WTC11 (cell line): ENCODE measurements at regions not wholly inside any gene's neighbourhood (a gene's known extent, or its start where the extent isn't known, plus 50 kb on each side); places are given as distances from the start of the nearest gene placed in this dataset.
"Not testable (repeated sequence)": the region's sequence is repeated elsewhere in the genome, so short reads cannot be mapped to it uniquely, and the experiment has no call there.

Experiments used
- ATAC-seq: fragments of 200-7000 bp; cut with Tn5 transposase; 2 replicates; pipeline ENCODE4 v1.10.0; 2021; ENCODE audit warnings: mild to moderate bottlenecking, moderate library complexity
- CTCF ChIA-PET: fragments of 300-600 bp; sonication (Branson Sonifier 250); formaldehyde crosslinking; loops from one replicate; lab custom pipeline; 2021; ENCODE audit warnings: antibody characterized with exemption; lab: Charles Lee
- POLR2A ChIA-PET: fragments of 350-600 bp; sonication (Branson Sonifier 250); formaldehyde crosslinking; loops from one replicate; lab custom pipeline; 2021; ENCODE audit warnings: antibody characterized with exemption; lab: Charles Lee
- DNase-seq: peaks from one replicate; pipeline ENCODE4 v3.0.0; 2021; ENCODE audit warnings: low spot score
- H3K27ac Mint-ChIP-seq: 2 replicates; pipeline ENCODE4 v1.8.0; 2021; ENCODE audit warnings: mixed read lengths
- H3K27me3 Mint-ChIP-seq: 2 replicates; pipeline ENCODE4 v1.8.0; 2021; ENCODE audit warnings: low read depth, mild to moderate bottlenecking, moderate library complexity, mixed read lengths
- H3K36me3 Mint-ChIP-seq: 2 replicates; pipeline ENCODE4 v1.8.0; 2021; ENCODE audit warnings: mixed read lengths
- H3K4me1 Mint-ChIP-seq: 2 replicates; pipeline ENCODE4 v1.8.0; 2022; ENCODE audit warnings: mixed read lengths
- H3K4me3 Mint-ChIP-seq: 2 replicates; pipeline ENCODE4 v1.8.0; 2021; ENCODE audit warnings: mild to moderate bottlenecking, moderate library complexity, mixed read lengths
- H3K9me3 Mint-ChIP-seq: 2 replicates; pipeline ENCODE4 v1.8.0; 2021; ENCODE audit warnings: mixed read lengths
- KAT7 ChIP-seq: sonication (generic); formaldehyde crosslinking; IDR thresholded peaks from 2 replicates; pipeline ENCODE4 v1.8.1; 2023; ENCODE audit warnings: missing genetic modification reagents, mild to moderate bottlenecking, borderline replicate concordance
- MYBL2 ChIP-seq: sonication (generic); formaldehyde crosslinking; IDR thresholded peaks from 2 replicates; pipeline ENCODE4 v1.8.1; 2023; ENCODE audit warnings: mild to moderate bottlenecking, moderate library complexity, missing genetic modification reagents
- SMAD3 ChIP-seq: sonication (generic); formaldehyde crosslinking; IDR thresholded peaks from 2 replicates; pipeline ENCODE4 v1.8.0; 2022; ENCODE audit warnings: missing genetic modification reagents, mild to moderate bottlenecking, borderline replicate concordance
- TEAD1 ChIP-seq: sonication (generic); formaldehyde crosslinking; IDR thresholded peaks from 2 replicates; pipeline ENCODE4 v1.8.0; 2022; ENCODE audit warnings: mild to moderate bottlenecking, missing genetic modification reagents
- TEAD4 ChIP-seq: sonication (generic); formaldehyde crosslinking; IDR thresholded peaks from 2 replicates; pipeline ENCODE4 v1.8.0; 2022; ENCODE audit warnings: mild to moderate bottlenecking, missing genetic modification reagents
- ZNF396 ChIP-seq: fragments of 250-450 bp; sonication (Bioruptor Pico); IDR thresholded peaks from 2 replicates; pipeline ENCODE4 v1.8.0; 2021; ENCODE audit warnings: mild to moderate bottlenecking, moderate library complexity, borderline replicate concordance
- ZNF416 ChIP-seq: fragments of 250-450 bp; sonication (Bioruptor Pico); IDR thresholded peaks from 2 replicates; pipeline ENCODE4 v1.9.0; 2021; ENCODE audit warnings: mild to moderate bottlenecking, inconsistent platforms
- ZNF423 ChIP-seq: fragments of 250-450 bp; sonication (Bioruptor Pico); IDR thresholded peaks from 2 replicates; pipeline ENCODE4 v2.1.2; 2022; ENCODE audit warnings: mild to moderate bottlenecking, moderate library complexity
- TF ChIP-seq, protein P1 (sequence below): sonication (generic); formaldehyde crosslinking; IDR thresholded peaks from 2 replicates; pipeline ENCODE4 v1.8.0; 2022; ENCODE audit warnings: mild to moderate bottlenecking, missing genetic modification reagents
- TF ChIP-seq, protein P2 (sequence below): sonication (generic); formaldehyde crosslinking; IDR thresholded peaks from 2 replicates; pipeline ENCODE4 v1.8.0; 2023; ENCODE audit warnings: missing genetic modification reagents
- TF ChIP-seq, protein P3 (sequence below): fragments of 250-450 bp; sonication (Bioruptor Pico); IDR thresholded peaks from 2 replicates; pipeline ENCODE4 v1.9.0; 2021; ENCODE audit warnings: moderate library complexity, mild to moderate bottlenecking, inconsistent platforms, borderline replicate concordance
- TF ChIP-seq, protein P4 (sequence below): sonication (generic); formaldehyde crosslinking; IDR thresholded peaks from 2 replicates; pipeline ENCODE4 v1.8.1; 2022; ENCODE audit warnings: mild to moderate bottlenecking, missing genetic modification reagents, moderate library complexity, borderline replicate concordance
- TF ChIP-seq, protein P5 (sequence below): fragments of 250-450 bp; sonication (Bioruptor Pico); IDR thresholded peaks from 2 replicates; pipeline ENCODE4 v1.9.0; 2021; ENCODE audit warnings: mild to moderate bottlenecking, borderline replicate concordance
- TF ChIP-seq, protein P6 (sequence below): sonication (generic); formaldehyde crosslinking; IDR thresholded peaks from 2 replicates; pipeline ENCODE4 v1.8.1; 2023; ENCODE audit warnings: mild to moderate bottlenecking, missing genetic modification reagents
- TF ChIP-seq, protein P7 (sequence below): sonication (generic); formaldehyde crosslinking; IDR thresholded peaks from 2 replicates; pipeline ENCODE4 v1.8.0; 2022; ENCODE audit warnings: mild to moderate bottlenecking, missing genetic modification reagents

DNA sequence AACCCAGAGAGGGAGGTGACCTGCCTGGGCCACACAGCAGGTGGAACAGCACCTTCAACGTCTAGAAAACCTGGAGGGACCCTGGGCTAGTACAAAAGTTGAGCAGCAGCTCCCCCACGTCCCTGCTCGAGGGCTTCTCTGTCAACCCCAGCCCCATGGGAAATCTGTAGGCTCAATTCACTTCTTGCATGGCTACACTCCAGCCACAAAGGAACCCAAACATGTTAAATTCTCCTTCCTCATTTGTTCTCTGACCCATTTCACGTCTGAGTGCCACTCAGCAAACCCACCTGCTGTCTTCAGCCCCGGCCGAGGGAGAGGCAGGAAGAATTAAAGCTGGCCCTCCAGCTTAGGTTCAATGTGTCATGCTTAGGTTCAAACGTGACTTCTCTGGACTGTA, 418.5 kb downstream of the MIAT start (continued):
- TF ChIP-seq, protein P1, sequence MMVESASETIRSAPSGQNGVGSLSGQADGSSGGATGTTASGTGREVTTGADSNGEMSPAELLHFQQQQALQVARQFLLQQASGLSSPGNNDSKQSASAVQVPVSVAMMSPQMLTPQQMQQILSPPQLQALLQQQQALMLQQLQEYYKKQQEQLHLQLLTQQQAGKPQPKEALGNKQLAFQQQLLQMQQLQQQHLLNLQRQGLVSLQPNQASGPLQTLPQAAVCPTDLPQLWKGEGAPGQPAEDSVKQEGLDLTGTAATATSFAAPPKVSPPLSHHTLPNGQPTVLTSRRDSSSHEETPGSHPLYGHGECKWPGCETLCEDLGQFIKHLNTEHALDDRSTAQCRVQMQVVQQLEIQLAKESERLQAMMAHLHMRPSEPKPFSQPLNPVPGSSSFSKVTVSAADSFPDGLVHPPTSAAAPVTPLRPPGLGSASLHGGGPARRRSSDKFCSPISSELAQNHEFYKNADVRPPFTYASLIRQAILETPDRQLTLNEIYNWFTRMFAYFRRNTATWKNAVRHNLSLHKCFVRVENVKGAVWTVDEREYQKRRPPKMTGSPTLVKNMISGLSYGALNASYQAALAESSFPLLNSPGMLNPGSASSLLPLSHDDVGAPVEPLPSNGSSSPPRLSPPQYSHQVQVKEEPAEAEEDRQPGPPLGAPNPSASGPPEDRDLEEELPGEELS, result no peak
- TF ChIP-seq ZNF423 (CRISPR knock-in tag), result no peak
- TF ChIP-seq, protein P2, sequence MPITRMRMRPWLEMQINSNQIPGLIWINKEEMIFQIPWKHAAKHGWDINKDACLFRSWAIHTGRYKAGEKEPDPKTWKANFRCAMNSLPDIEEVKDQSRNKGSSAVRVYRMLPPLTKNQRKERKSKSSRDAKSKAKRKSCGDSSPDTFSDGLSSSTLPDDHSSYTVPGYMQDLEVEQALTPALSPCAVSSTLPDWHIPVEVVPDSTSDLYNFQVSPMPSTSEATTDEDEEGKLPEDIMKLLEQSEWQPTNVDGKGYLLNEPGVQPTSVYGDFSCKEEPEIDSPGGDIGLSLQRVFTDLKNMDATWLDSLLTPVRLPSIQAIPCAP (CRISPR knock-in tag), result no peak
- TF ChIP-seq TEAD4, result no peak
- TF ChIP-seq, protein P3, sequence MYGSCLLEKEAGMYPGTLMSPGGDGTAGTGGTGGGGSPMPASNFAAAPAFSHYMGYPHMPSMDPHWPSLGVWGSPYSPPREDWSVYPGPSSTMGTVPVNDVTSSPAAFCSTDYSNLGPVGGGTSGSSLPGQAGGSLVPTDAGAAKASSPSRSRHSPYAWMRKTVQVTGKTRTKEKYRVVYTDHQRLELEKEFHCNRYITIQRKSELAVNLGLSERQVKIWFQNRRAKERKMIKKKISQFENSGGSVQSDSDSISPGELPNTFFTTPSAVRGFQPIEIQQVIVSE (CRISPR knock-in tag), result no peak
- no peak for TF ChIP-seq MYBL2 (CRISPR knock-in tag)
- TF ChIP-seq, protein P4, sequence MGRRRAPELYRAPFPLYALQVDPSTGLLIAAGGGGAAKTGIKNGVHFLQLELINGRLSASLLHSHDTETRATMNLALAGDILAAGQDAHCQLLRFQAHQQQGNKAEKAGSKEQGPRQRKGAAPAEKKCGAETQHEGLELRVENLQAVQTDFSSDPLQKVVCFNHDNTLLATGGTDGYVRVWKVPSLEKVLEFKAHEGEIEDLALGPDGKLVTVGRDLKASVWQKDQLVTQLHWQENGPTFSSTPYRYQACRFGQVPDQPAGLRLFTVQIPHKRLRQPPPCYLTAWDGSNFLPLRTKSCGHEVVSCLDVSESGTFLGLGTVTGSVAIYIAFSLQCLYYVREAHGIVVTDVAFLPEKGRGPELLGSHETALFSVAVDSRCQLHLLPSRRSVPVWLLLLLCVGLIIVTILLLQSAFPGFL (CRISPR knock-in tag), result no peak
- TF ChIP-seq, protein P5, sequence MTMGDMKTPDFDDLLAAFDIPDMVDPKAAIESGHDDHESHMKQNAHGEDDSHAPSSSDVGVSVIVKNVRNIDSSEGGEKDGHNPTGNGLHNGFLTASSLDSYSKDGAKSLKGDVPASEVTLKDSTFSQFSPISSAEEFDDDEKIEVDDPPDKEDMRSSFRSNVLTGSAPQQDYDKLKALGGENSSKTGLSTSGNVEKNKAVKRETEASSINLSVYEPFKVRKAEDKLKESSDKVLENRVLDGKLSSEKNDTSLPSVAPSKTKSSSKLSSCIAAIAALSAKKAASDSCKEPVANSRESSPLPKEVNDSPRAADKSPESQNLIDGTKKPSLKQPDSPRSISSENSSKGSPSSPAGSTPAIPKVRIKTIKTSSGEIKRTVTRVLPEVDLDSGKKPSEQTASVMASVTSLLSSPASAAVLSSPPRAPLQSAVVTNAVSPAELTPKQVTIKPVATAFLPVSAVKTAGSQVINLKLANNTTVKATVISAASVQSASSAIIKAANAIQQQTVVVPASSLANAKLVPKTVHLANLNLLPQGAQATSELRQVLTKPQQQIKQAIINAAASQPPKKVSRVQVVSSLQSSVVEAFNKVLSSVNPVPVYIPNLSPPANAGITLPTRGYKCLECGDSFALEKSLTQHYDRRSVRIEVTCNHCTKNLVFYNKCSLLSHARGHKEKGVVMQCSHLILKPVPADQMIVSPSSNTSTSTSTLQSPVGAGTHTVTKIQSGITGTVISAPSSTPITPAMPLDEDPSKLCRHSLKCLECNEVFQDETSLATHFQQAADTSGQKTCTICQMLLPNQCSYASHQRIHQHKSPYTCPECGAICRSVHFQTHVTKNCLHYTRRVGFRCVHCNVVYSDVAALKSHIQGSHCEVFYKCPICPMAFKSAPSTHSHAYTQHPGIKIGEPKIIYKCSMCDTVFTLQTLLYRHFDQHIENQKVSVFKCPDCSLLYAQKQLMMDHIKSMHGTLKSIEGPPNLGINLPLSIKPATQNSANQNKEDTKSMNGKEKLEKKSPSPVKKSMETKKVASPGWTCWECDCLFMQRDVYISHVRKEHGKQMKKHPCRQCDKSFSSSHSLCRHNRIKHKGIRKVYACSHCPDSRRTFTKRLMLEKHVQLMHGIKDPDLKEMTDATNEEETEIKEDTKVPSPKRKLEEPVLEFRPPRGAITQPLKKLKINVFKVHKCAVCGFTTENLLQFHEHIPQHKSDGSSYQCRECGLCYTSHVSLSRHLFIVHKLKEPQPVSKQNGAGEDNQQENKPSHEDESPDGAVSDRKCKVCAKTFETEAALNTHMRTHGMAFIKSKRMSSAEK, result no peak
- TF ChIP-seq KAT7 (CRISPR knock-in tag), result no peak

DNA sequence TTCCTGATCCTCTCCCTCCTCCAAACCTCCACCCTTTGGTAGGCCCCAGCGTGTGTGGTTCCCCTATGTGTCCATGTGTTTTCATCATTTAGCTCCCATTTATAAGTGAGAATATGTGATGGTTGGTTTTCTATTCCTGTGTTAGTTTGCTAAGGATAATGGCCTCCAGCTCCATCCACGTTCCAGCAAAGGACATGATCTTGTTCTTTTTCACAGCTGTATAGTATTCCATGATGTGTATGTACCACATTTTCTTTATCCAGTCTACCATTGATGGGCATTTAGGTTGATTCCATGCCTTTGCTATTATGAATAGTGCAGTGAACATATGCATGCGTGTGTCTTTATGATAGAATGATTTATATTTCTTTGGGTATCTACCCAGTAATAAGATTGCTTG, 420.7 kb downstream of the MIAT start:
- H3K4me3 Mint-ChIP-seq, DNase-seq, H3K4me1 Mint-ChIP-seq, H3K36me3 Mint-ChIP-seq, H3K9me3 Mint-ChIP-seq, POLR2A ChIA-PET, ATAC-seq, H3K27ac Mint-ChIP-seq: not testable (repeated sequence)
- peaks cover 13% of the 10 kb centered on the region for H3K27me3 Mint-ChIP-seq
- CTCF ChIA-PET, result interaction anchor here (1.3 kb wide), 1 partner anchor 11 kb away, joined by 3 read pairs; no protein-coding TSS in a partner anchor

DNA sequence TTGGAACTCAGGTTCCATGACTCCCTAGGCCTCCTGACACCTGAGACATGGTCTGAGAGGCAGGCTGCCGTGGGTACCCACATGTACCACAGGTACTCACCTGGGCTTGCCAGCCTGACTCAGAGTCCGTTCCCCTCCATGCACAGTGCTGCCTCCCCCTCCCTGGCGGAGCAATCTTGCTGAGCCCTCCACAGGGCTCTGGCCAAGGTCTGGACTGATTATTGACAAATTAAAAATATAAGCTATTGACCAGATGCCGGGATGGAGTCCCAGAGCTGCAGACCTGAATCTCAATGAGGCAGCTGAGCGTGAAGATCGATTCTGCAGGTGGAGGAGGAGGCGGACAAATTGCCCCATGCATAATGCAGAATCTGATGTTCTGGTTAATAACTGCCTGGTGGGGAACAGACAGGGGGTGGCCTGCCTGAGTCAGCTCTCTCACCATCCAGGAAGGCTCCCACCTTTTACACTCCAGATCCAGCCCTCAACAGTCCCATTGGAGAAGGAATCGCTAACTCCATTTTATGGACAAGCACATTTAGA, 422.7 kb downstream of the MIAT start:
- H3K9me3 Mint-ChIP-seq, result peaks cover 4% of the 10 kb centered on the region
- no peak for TF ChIP-seq ZNF396
- TF ChIP-seq, all 79 proteins: peak for 0
- Mint-ChIP-seq H3K4me1 (peaks cover 7% of the 10 kb centered on the region), H3K27me3 (peaks cover 7% of the 10 kb centered on the region), H3K4me3 (no peak overlapping the region), H3K36me3 (no peaks in the 10 kb centered on the region), H3K27ac (no peak overlapping the region)
- POLR2A ChIA-PET, result no interaction called here
- ATAC-seq, result no peak
- DNase-seq, result no peak
- CTCF ChIA-PET, result interaction anchor here (1.0 kb wide), 1 partner anchor 48 kb away, joined by 4 read pairs; no protein-coding TSS in a partner anchor

DNA sequence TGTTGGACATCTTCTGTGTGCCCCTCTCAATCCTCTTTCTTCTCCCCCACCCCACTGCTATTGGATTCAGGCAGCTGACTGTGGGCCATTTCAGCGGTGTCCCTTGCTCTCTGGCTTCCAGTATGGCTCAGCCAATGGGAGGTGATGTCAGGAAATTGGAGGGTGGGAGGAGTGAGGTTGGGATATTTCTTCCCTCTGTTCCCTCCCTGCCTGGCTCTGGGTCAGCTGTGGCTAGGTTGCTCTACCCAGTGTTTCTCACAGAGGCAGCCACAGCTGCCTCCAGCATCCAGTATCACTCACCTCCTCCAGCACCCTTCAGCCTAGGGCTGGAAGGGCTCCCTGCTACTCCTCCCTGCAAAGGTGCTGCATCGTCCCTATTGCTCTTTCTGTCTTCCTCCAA, 423.5 kb downstream of the MIAT start:
- Mint-ChIP-seq H3K4me3 (no peak overlapping the region), H3K36me3 (no peaks in the 10 kb centered on the region), H3K27me3 (peaks cover 7% of the 10 kb centered on the region), H3K4me1 (peaks cover 15% of the 10 kb centered on the region), H3K9me3 (peaks cover 4% of the 10 kb centered on the region), H3K27ac (no peak overlapping the region)
- ChIA-PET CTCF (interaction anchor here (1.0 kb wide), 1 partner anchor 49 kb away, joined by 4 read pairs; no protein-coding TSS in a partner anchor), POLR2A (no interaction called here)
- no peak for DNase-seq
- peak; percentile 34; the same call in 1 of the 2 replicates for ATAC-seq
- TF ChIP-seq SMAD3 (no peak), TEAD4 (no peak), ZNF416 (CRISPR knock-in tag) (no peak), TEAD1 (CRISPR knock-in tag) (no peak)
- TF ChIP-seq, protein P6, sequence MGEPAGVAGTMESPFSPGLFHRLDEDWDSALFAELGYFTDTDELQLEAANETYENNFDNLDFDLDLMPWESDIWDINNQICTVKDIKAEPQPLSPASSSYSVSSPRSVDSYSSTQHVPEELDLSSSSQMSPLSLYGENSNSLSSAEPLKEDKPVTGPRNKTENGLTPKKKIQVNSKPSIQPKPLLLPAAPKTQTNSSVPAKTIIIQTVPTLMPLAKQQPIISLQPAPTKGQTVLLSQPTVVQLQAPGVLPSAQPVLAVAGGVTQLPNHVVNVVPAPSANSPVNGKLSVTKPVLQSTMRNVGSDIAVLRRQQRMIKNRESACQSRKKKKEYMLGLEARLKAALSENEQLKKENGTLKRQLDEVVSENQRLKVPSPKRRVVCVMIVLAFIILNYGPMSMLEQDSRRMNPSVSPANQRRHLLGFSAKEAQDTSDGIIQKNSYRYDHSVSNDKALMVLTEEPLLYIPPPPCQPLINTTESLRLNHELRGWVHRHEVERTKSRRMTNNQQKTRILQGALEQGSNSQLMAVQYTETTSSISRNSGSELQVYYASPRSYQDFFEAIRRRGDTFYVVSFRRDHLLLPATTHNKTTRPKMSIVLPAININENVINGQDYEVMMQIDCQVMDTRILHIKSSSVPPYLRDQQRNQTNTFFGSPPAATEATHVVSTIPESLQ (CRISPR knock-in tag), result no peak
- TF ChIP-seq, protein P7, sequence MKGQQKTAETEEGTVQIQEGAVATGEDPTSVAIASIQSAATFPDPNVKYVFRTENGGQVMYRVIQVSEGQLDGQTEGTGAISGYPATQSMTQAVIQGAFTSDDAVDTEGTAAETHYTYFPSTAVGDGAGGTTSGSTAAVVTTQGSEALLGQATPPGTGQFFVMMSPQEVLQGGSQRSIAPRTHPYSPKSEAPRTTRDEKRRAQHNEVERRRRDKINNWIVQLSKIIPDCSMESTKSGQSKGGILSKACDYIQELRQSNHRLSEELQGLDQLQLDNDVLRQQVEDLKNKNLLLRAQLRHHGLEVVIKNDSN (CRISPR knock-in tag), result no peak
- TF ChIP-seq, protein P1, result no peak
